ENCODE measurements at regions not wholly inside any gene's neighbourhood (a gene's known extent, or its start where the extent isn't known, plus 50 kb on each side); places are given as distances from the start of the nearest gene placed in this dataset.

DNA sequence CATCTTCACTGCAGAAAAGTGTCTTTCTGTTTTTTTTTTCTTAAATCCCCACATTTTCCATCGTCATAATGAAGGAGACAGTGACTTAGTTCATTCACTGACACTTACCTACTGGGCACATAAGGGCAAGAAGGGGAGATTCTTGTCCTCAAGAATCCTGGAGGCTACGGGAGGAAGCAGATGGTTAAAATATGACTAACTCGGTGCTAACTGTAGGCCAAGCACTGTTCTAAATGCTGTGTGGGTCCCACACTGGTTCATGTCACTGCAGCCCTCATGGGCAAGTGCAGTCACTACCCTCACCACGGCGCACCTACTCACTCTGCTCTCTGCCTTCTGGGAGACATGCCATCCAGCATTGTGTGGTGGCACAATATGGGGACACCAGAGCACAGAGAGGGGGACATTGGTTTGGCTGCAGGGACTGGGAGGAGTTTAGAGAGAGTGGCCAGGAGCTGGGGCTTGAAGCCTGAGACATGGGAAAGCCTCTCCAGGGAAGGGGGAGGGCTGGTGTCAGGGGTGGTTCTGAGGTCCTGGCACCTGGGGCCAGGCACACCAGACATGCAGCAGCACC, 305.2 kb downstream of the MYCN start:
- CTCF ChIA-PET, result no interaction called here
- Mint-ChIP-seq H3K27ac (no peak overlapping the region), H3K4me1 (no peaks in the 10 kb centered on the region), H3K9me3 (no peaks in the 10 kb centered on the region), H3K27me3 (no peaks in the 10 kb centered on the region), H3K4me3 (no peak overlapping the region), H3K36me3 (ENCODE audit: low read depth) (no peaks in the 10 kb centered on the region)
- ATAC-seq (ENCODE audit: low read depth) (no peak), DNase-seq (no peak)
- intact Hi-C loops (cut with micrococcal nuclease), result no loop called here
- POLR2A ChIA-PET, result no interaction called here
- TF ChIP-seq, protein P1, sequence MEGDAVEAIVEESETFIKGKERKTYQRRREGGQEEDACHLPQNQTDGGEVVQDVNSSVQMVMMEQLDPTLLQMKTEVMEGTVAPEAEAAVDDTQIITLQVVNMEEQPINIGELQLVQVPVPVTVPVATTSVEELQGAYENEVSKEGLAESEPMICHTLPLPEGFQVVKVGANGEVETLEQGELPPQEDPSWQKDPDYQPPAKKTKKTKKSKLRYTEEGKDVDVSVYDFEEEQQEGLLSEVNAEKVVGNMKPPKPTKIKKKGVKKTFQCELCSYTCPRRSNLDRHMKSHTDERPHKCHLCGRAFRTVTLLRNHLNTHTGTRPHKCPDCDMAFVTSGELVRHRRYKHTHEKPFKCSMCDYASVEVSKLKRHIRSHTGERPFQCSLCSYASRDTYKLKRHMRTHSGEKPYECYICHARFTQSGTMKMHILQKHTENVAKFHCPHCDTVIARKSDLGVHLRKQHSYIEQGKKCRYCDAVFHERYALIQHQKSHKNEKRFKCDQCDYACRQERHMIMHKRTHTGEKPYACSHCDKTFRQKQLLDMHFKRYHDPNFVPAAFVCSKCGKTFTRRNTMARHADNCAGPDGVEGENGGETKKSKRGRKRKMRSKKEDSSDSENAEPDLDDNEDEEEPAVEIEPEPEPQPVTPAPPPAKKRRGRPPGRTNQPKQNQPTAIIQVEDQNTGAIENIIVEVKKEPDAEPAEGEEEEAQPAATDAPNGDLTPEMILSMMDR (IDR thresholded peaks at IDR 0.05), result no peak

DNA sequence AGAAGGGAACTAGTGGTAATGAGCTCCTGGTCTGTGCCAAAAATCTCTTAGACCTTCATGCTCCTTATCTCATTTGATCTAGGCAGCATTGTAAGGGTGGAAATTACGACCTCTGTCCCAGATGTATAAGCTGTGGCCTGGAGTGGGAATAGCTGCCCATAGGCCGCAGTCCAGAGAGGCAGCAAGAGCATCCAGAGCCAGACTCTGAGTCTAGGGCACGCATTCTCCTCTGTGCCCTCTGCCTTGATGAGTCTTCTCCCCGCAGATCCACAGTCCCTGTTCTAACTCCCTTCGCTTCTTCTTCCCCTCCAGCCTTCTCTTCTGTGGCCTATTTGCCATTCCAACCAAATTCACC, 304.6 kb downstream of the MYCN start:
- H3K27me3 Mint-ChIP-seq, result no peaks in the 10 kb centered on the region
- intact Hi-C loops (cut with micrococcal nuclease), result no loop called here
- ATAC-seq (ENCODE audit: low read depth) (no peak), DNase-seq (no peak)
- ChIA-PET CTCF (no interaction called here), POLR2A (no interaction called here)
- H3K9me3 Mint-ChIP-seq, result no peaks in the 10 kb centered on the region
- H3K36me3 Mint-ChIP-seq (ENCODE audit: low read depth), result no peaks in the 10 kb centered on the region
- no peaks in the 10 kb centered on the region for H3K4me1 Mint-ChIP-seq
- TF ChIP-seq, protein P1 (IDR thresholded peaks at IDR 0.05), result no peak
- H3K4me3 Mint-ChIP-seq, result no peak overlapping the region
- no peak overlapping the region for H3K27ac Mint-ChIP-seq

DNA sequence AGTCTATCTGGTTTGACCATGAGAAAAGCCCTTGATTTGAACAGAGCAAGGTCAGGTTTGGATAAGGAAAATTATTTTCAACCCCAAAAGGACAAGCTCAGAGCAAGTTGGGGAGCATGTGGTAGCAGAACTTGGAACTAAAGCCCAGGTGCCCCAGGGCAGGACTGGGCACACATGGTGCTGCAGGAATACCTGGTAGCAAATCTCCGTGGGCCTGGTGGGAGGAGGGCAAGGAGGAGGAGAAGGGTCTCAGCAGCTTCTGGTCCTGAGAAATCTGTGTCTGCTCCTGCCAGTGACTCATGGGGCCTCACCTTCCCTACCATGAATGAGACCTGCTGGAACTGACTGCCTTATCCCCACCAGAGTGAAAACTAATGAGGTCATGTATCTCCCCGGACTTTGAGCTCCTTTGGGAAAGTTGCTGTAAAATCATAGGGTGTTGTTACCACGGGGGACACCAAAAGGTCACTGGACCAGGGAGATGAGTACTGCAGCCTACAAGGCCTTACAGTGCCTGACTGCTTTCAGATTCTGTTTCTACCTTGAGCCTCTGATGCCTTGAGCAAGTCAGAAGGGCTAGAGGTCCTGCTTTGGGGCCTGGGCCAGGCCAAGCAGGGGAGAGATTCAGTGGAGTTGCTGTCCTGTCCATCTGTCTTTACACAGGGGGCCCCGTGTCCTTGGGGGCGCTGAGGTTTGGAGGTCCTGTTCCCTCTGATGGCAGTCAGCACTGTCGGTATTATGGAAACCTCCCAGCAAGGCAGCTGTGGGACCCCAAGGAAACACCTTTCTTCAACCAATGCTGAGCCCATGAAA, 304.0 kb downstream of the MYCN start:
- intact Hi-C loops (cut with micrococcal nuclease), result no loop called here
- H3K4me1 Mint-ChIP-seq, result no peaks in the 10 kb centered on the region
- no peak for ATAC-seq (ENCODE audit: low read depth)
- POLR2A ChIA-PET, result no interaction called here
- no peak overlapping the region for H3K27ac Mint-ChIP-seq
- H3K27me3 Mint-ChIP-seq, result no peaks in the 10 kb centered on the region
- H3K36me3 Mint-ChIP-seq (ENCODE audit: low read depth), result no peaks in the 10 kb centered on the region
- no peak for DNase-seq
- TF ChIP-seq, protein P1 (IDR thresholded peaks at IDR 0.05), result no peak
- no peaks in the 10 kb centered on the region for H3K9me3 Mint-ChIP-seq
- no peak overlapping the region for H3K4me3 Mint-ChIP-seq
- CTCF ChIA-PET, result no interaction called here

DNA sequence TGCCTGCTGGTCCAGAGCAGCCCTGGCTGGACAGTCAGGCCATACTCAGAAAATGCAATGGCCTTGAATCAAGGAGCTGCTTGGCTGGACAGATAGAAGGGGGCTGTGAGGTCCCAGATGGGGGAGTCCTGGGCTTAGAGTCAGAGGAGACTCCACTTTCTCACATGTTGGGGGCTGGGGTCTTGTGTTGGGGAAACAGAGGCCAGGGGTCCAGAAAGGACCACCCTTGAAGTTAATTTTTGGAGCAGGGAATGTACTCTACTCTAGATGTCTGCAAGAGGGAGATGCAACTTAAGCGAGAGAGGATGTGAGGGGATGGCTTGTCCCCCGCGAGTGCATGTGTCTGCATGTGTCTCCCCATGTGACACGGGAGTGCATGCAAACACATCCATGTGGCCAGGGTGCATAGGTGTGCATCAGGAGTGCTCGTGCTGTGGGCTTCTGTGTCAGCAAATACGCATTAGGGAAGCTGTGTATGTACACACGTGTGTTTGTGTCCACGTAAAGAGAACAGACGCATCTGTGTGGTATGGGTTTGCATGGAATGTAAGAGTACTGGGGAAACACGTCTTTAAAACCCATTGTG, 303.2 kb downstream of the MYCN start:
- Mint-ChIP-seq H3K36me3 (ENCODE audit: low read depth) (no peaks in the 10 kb centered on the region), H3K4me1 (no peaks in the 10 kb centered on the region), H3K27me3 (no peaks in the 10 kb centered on the region), H3K27ac (no peak overlapping the region), H3K9me3 (no peaks in the 10 kb centered on the region), H3K4me3 (no peak overlapping the region)
- TF ChIP-seq, protein P1 (IDR thresholded peaks at IDR 0.05), result no peak
- ChIA-PET CTCF (no interaction called here), POLR2A (no interaction called here)
- intact Hi-C loops (cut with micrococcal nuclease), result no loop called here
- no peak for DNase-seq
- ATAC-seq (ENCODE audit: low read depth), result no peak

DNA sequence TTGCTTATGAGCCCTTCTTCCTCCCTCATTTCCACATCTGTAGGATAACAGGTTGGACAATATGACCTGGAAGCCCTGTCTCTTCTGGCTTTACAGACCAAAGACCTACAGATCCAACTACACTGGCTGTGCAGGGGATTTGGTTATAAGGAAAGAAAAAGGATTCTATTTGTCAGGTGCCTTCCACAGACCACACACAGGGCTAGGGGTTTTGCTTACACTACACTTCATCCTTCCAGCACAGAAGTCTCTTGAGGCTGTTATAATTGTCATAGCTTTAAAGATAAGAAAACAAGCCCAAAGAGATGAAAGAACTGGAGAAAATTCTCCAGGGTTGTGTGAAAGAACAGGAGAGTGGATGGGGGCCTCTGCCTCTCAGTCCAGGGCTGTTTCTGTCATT, 302.6 kb downstream of the MYCN start:
- no peaks in the 10 kb centered on the region for H3K36me3 Mint-ChIP-seq (ENCODE audit: low read depth)
- TF ChIP-seq, protein P1 (IDR thresholded peaks at IDR 0.05), result no peak
- no peak overlapping the region for H3K4me3 Mint-ChIP-seq
- DNase-seq (no peak), ATAC-seq (ENCODE audit: low read depth) (no peak)
- ChIA-PET CTCF (no interaction called here), POLR2A (no interaction called here)
- H3K4me1 Mint-ChIP-seq, result no peaks in the 10 kb centered on the region
- intact Hi-C loops (cut with micrococcal nuclease), result no loop called here
- no peaks in the 10 kb centered on the region for H3K9me3 Mint-ChIP-seq
- no peaks in the 10 kb centered on the region for H3K27me3 Mint-ChIP-seq
- no peak overlapping the region for H3K27ac Mint-ChIP-seq

Measured in activated B cell treated with CpG ODN at 0.5 μM for 24 hours (primary cell).